Sigmoid colon (tissue), 4 donors: ENCODE measurements at regions not wholly inside any gene's neighbourhood (a gene's known extent, or its start where the extent isn't known, plus 50 kb on each side); places are given as distances from the start of the nearest gene placed in this dataset.

ENCODE experiments used
- CTCF ChIP-seq, 4 experiments: fragments of 450-650 bp in 3 of 4; fragments of 200-600 bp in 1 of 4; IDR thresholded peaks; one replicate each; pipeline ENCODE4 v1.5.1; 2016 to 2019; ENCODE audit warnings: antibody characterized with exemption in 4 of 4, mild to moderate bottlenecking in 3 of 4, moderate library complexity in 2 of 4
- EP300 ChIP-seq, 4 donors: sonication (generic); formaldehyde crosslinking; IDR thresholded peaks; one replicate each; pipeline ENCODE4 v1.6.1; 2017; ENCODE audit warnings: antibody characterized with exemption in 4 of 4
- POLR2A ChIP-seq, 2 donors: fragments of 450-650 bp; IDR thresholded peaks; one replicate each; pipeline ENCODE4 v1.6.1; 2016; ENCODE audit warnings: antibody characterized with exemption in 2 of 2, mild to moderate bottlenecking in 2 of 2, moderate library complexity in 2 of 2

DNA sequence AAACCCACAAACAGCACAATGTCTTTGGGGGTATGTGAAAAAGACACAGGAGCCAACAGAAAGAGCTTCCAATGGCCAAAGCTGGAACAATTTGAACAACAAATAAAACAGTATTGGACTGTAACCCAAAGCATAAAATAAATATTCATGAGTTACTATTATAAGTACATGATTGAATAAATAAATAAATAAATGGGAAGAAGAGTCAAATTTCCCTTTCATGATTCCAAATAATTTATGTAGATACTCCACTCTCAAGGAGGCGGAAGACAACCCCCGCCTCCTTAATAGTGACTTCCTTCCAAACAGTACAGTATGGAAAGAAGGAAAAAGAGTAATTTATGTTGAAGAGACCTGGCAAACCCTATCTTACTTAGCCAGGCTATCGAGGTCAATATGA, 124.4 kb upstream of the P2RY1 start:
- TF ChIP-seq CTCF (IDR thresholded peaks at IDR 0.05): no peak
- no peak for TF ChIP-seq POLR2A (IDR thresholded peaks at IDR 0.05)
- TF ChIP-seq EP300 (IDR thresholded peaks at IDR 0.05): no peak
